Breast epithelium (tissue), 4 donors: ENCODE measurements at regions not wholly inside any gene's neighbourhood (a gene's known extent, or its start where the extent isn't known, plus 50 kb on each side); places are given as distances from the start of the nearest gene placed in this dataset.
A peak's percentile ranks its signal among the peaks of the same experiment; 100 is the strongest.

Experiments
- DNase-seq, 2 donors: peaks; one replicate each; pipeline ENCODE4 v3.0.0-alpha.2; 2019; ENCODE audit warnings: low spot score in 2 of 2
- H3K27ac ChIP-seq, 2 donors: fragments of 200-600 bp; sonication (generic) in 1 of 2; one replicate each; pipeline ENCODE4 v1.5.1; 2016 to 2019; ENCODE audit warnings: mild to moderate bottlenecking in 1 of 2
- H3K27me3 ChIP-seq, 2 donors: fragments of 200-600 bp; sonication (generic) in 1 of 2; one replicate each; pipeline versions ENCODE4 v1.5.1 to v1.6.0; 2017 to 2019; ENCODE audit warnings: control low read depth in 1 of 2, mild to moderate bottlenecking in 1 of 2
- H3K36me3 ChIP-seq: fragments of 200-600 bp; one replicate; pipeline ENCODE4 v1.5.1; 2019
- H3K4me1 ChIP-seq, 2 donors: fragments of 200-600 bp; sonication (generic); one replicate each; pipeline ENCODE4 v1.5.1; 2016 to 2019; ENCODE audit warnings: control low read depth in 1 of 2
- H3K4me3 ChIP-seq, 3 donors: fragments of 200-600 bp; sonication (generic); 1 replicate in 2 of 3; 2 replicates in 1 of 3; pipeline ENCODE4 v1.5.1; 2016 to 2019; ENCODE audit warnings: mild to moderate bottlenecking in 3 of 3, moderate library complexity in 2 of 3
- H3K9me3 ChIP-seq, 2 donors: fragments of 200-600 bp; sonication (generic) in 1 of 2; one replicate each; pipeline ENCODE4 v1.5.1; 2016 to 2019; ENCODE audit warnings: control low read depth in 1 of 2
- CTCF ChIP-seq, 3 donors: fragments of 450-650 bp; IDR thresholded peaks; one replicate each; pipeline ENCODE4 v1.5.1; 2016 to 2017; ENCODE audit warnings: antibody characterized with exemption in 3 of 3, mild to moderate bottlenecking in 3 of 3, moderate library complexity in 3 of 3
- POLR2A ChIP-seq: fragments of 450-650 bp; IDR thresholded peaks from one replicate; pipeline ENCODE4 v1.6.1; 2016; ENCODE audit warnings: antibody characterized with exemption, mild to moderate bottlenecking, moderate library complexity
- POLR2AphosphoS5 ChIP-seq, 3 donors: sonication (generic); formaldehyde crosslinking; IDR thresholded peaks; one replicate each; pipeline ENCODE4 v1.6.1; 2017; ENCODE audit warnings: antibody characterized with exemption in 3 of 3
- intact Hi-C: fragments of 100-400 bp; cut with DNase I; formaldehyde crosslinking; loops from one replicate; pipeline ENCODE4 v1.15.1; 2023; ENCODE audit warnings: low total_unique reads

DNA sequence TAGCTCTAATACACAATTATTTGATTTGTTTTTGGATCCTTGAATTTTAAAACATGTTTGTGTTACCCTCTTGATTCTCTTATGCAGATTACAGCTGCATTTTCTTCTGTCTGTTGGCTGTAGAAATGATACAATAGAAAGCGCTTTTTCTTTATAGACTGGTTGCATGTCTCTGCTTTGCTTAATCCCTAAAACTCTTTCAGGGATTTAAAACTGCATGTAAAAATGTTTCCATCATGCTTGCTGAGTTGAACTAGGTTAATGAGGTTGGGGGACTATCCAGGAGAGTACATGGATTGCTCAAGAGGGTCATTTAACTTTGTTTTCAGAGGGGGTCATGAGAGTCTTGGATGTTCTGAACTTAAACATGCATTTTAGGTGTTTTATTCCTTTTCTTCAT, 166.4 kb upstream of the IFNG-AS1 start:
- Histone ChIP-seq H3K27me3 (no peaks in the 10 kb centered on the region), H3K4me3 (no peak overlapping the region), H3K27ac (no peak overlapping the region), H3K4me1 (no peaks in the 10 kb centered on the region), H3K36me3 (no peaks in the 10 kb centered on the region), H3K9me3 (no peaks in the 10 kb centered on the region)
- intact Hi-C loops, result no loop called here
- no peak for TF ChIP-seq POLR2AphosphoS5 (IDR thresholded peaks at IDR 0.05)
- no peak for TF ChIP-seq CTCF (IDR thresholded peaks at IDR 0.05)
- no peak for TF ChIP-seq POLR2A
- DNase-seq, result no peak

GRCh38 chr12:67826148-67826547, 163.1 kb upstream of the IFNG-AS1 start:
- Histone ChIP-seq H3K4me1 (no peaks in the 10 kb centered on the region), H3K4me3 (no peak overlapping the region), H3K36me3 (no peaks in the 10 kb centered on the region), H3K9me3 (no peaks in the 10 kb centered on the region), H3K27me3 (no peaks in the 10 kb centered on the region), H3K27ac (no peak overlapping the region)
- TF ChIP-seq POLR2A, result no peak
- TF ChIP-seq CTCF (IDR thresholded peaks at IDR 0.05), result no peak
- no peak for TF ChIP-seq POLR2AphosphoS5 (IDR thresholded peaks at IDR 0.05)
- no peak for DNase-seq
- intact Hi-C loops, result no loop called here

GRCh38 chr12:67826946-67827720, 162.1 kb upstream of the IFNG-AS1 start:
- DNase-seq, result no peak
- H3K9me3 ChIP-seq, result no peaks in the 10 kb centered on the region
- peak overlapping the region; percentile 30 to 64 (median 42) for H3K4me3 ChIP-seq
- no peaks in the 10 kb centered on the region for H3K27me3 ChIP-seq
- peak overlapping the region; percentile 65 to 82 for H3K27ac ChIP-seq
- H3K36me3 ChIP-seq, result no peaks in the 10 kb centered on the region
- intact Hi-C loops, result no loop called here
- H3K4me1 ChIP-seq, result no peaks in the 10 kb centered on the region
- TF ChIP-seq POLR2A (no peak), POLR2AphosphoS5 (IDR thresholded peaks at IDR 0.05) (no peak), CTCF (IDR thresholded peaks at IDR 0.05) (no peak)

- no peak for TF ChIP-seq CTCF (IDR thresholded peaks at IDR 0.05)
- TF ChIP-seq POLR2A, result no peak
- no peak for TF ChIP-seq POLR2AphosphoS5 (IDR thresholded peaks at IDR 0.05)
- Histone ChIP-seq H3K9me3 (no peaks in the 10 kb centered on the region), H3K4me1 (no peaks in the 10 kb centered on the region), H3K36me3 (no peaks in the 10 kb centered on the region), H3K4me3 (peak overlapping the region; percentile 30 to 64 (median 42)), H3K27me3 (no peaks in the 10 kb centered on the region), H3K27ac (peak overlapping the region; percentile 65 to 82)
- no peak for DNase-seq
- intact Hi-C loops, result no loop called here
Measured at GRCh38 chr12:67827820-67828383, 161.3 kb upstream of the IFNG-AS1 start.

GRCh38 chr12:67829896-67830295, 159.4 kb upstream of the IFNG-AS1 start:
- TF ChIP-seq CTCF (IDR thresholded peaks at IDR 0.05) (no peak), POLR2AphosphoS5 (IDR thresholded peaks at IDR 0.05) (no peak), POLR2A (no peak)
- H3K4me3 ChIP-seq, result no peak overlapping the region

More at GRCh38 chr12:67829896-67830295, 159.4 kb upstream of the IFNG-AS1 start:
- no peaks in the 10 kb centered on the region for H3K4me1 ChIP-seq
- H3K27ac ChIP-seq, result no peak overlapping the region
- no peaks in the 10 kb centered on the region for H3K9me3 ChIP-seq
- no peaks in the 10 kb centered on the region for H3K27me3 ChIP-seq
- intact Hi-C loops, result no loop called here
- no peak for DNase-seq
- H3K36me3 ChIP-seq, result no peaks in the 10 kb centered on the region
